ENCODE measurements at regions not wholly inside any gene's neighbourhood (a gene's known extent, or its start where the extent isn't known, plus 50 kb on each side); places are given as distances from the start of the nearest gene placed in this dataset.

DNA sequence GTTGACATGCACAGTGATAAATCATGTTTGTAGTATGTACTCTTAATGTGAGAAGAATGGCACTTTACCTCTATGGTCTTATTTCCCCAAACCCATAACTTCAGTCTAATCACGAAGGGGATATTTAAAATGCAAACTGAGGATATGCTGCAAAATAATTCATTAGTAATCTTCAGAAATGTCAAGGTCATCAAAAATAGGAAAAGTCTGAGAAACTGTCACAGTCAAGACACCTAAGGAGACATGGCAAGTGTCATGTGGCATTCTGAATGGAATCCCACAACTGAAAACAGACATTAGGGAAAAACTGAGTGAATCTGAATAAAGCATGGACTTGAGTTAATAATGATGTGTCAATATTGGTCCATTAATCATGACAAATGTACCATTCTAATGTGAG lies 605.5 kb upstream of the ANKRD30A start:
- TF ChIP-seq, protein P1, sequence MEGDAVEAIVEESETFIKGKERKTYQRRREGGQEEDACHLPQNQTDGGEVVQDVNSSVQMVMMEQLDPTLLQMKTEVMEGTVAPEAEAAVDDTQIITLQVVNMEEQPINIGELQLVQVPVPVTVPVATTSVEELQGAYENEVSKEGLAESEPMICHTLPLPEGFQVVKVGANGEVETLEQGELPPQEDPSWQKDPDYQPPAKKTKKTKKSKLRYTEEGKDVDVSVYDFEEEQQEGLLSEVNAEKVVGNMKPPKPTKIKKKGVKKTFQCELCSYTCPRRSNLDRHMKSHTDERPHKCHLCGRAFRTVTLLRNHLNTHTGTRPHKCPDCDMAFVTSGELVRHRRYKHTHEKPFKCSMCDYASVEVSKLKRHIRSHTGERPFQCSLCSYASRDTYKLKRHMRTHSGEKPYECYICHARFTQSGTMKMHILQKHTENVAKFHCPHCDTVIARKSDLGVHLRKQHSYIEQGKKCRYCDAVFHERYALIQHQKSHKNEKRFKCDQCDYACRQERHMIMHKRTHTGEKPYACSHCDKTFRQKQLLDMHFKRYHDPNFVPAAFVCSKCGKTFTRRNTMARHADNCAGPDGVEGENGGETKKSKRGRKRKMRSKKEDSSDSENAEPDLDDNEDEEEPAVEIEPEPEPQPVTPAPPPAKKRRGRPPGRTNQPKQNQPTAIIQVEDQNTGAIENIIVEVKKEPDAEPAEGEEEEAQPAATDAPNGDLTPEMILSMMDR (conservative IDR thresholded peaks at IDR 0.05; ENCODE audit: low read depth, low read length), result no peak
- no peak overlapping the region for H3K4me3 ChIP-seq (ENCODE audit: low read depth, low read length)
- no peak for DNase-seq (ENCODE audit: low read depth)

DNA sequence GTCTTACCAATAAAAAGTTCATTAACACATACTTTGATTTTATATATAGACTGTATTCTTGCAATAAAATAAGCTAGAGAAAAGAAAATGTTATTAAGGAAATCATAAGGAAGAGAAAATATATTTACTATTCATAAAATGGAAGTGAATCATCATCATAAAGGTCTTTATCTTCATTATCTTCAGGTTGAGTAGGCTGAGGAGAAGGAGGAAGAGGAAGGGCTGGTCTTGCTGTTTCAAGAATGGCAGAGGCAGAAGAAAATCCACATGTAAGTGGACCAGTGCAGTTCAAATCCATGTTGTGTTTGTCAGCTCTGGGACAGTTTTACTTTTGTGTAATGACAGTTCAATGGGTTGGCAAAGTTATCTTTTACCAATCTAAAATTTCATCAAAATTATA lies 609.1 kb upstream of the ANKRD30A start:
- TF ChIP-seq, protein P1 (conservative IDR thresholded peaks at IDR 0.05; ENCODE audit: low read depth, low read length), result no peak
- no peak for DNase-seq (ENCODE audit: low read depth)

DNA sequence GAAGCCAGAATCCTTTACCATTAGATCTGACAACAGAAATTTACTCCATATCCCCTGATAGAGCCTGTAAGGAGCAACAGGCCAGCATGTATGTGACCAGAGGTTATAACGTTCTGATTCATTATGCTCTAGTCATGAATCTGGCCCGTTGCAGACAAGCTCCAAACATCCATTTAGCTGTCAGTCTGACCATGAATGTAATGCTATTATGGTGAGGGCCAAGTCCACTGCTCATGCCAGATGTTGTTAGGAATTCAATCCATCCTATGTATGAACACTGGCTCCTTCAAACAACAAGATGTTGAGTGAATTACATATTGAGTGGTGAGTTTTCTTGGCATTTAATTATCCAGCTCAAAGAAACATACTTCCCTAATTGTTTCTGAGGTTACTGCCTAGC lies 610.1 kb upstream of the ANKRD30A start:
- H3K4me3 ChIP-seq (ENCODE audit: low read depth, low read length), result no peak overlapping the region
- DNase-seq (ENCODE audit: low read depth), result no peak
- TF ChIP-seq, protein P1 (conservative IDR thresholded peaks at IDR 0.05; ENCODE audit: low read depth, low read length), result no peak

More for the DNA sequence above, 609.1 kb upstream of the ANKRD30A start:
- H3K4me3 ChIP-seq (ENCODE audit: low read depth, low read length), result no peak overlapping the region

DNA sequence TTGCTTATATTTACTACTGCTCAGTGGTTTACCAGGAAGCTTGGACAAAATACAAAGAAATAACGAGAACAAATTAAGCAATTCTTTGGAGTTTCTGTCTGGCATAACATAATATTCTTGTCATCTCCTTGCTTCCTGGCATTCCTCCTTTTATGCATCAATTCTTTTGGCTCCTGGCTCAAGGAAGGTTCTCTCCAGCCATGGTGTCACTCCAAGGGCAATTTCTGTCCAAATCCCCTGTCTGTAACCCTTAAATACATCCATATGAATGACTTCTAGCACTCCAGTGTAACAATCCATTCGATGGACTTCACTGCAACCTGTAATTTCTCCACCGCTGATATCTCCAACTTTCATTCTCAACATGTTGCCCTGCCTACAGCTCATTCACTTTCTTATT lies 617.7 kb upstream of the ANKRD30A start:
- no peak overlapping the region for H3K4me3 ChIP-seq (ENCODE audit: low read depth, low read length)
- TF ChIP-seq, protein P1 (conservative IDR thresholded peaks at IDR 0.05; ENCODE audit: low read depth, low read length), result no peak
- no peak for DNase-seq (ENCODE audit: low read depth)

DNA sequence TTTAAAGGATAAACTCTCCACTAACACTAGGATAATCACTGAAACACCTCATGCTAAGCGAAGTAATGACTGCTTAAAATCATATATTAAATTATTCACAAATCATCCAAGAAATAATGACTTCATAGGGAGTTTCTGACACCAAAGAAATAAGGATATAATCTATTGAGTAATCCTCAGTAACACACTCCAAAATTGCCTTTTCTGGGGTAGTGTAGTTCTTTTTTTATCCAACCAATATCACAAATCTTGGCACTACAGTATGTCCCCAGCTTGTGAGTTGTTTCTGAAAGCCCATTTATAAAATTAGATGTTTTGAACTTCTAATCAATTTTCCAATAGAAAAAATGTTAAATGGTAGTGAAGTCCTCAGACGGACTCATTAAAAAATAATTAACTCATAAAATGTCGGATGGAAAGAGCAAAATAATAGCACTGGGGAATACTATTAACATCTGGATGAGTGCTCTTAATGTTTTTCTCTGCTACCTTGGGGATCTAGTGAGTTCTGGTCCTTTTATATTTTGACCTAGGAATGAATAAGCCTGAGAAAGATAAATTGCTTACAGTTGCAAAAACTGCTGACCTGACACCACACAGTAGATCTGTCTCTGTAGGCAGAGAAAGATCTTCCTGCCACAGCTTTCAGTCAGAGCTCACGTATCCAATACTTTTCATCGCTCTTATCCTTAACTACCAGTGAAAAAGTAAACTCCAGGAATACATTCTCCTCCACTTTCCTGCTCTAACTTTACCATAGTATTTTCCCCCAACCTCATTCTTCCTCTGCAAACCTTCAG lies 618.5 kb upstream of the ANKRD30A start:
- DNase-seq (ENCODE audit: low read depth), result no peak
- H3K4me3 ChIP-seq (ENCODE audit: low read depth, low read length), result no peak overlapping the region
- TF ChIP-seq, protein P1 (conservative IDR thresholded peaks at IDR 0.05; ENCODE audit: low read depth, low read length), result no peak

DNA sequence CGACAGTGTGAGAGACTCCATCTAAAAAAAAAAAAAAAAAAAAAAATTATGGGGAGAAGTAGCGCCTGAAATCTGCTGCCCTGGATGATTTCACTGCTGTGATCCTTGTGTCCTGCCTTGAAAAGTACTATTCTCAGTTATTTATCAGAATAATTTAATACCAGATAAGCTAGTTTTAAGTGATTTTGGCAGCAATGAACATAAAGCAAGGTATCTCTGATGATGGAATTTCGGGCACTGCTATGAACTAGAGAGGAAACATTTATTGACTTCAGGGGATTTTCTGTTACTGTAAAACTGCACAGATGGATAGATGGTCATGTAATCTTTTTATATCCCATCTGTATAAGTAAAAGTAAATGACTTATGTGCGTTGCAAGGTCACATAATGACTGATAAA lies 619.1 kb upstream of the ANKRD30A start:
- no peak overlapping the region for H3K4me3 ChIP-seq (ENCODE audit: low read depth, low read length)
- TF ChIP-seq, protein P1 (conservative IDR thresholded peaks at IDR 0.05; ENCODE audit: low read depth, low read length), result no peak
- no peak for DNase-seq (ENCODE audit: low read depth)

DNA sequence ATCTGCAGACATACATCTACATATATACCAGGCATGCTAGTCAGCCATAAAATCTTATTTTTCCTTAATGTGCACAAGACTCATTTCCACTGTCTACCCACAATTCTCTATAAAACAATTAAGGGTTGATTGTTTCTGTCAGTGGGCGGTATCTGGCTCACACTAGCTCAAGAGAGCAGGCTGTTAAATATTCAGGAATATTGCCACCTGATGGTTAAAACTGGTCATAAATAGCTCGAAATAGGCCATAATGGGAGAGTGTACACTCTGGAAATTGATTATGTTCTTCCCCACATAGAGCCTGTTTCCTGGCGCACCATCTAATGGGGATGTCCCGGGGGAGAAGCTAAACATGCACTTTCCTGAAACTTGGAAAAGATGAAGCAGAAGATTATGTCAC lies 620.6 kb upstream of the ANKRD30A start:
- TF ChIP-seq, protein P1 (conservative IDR thresholded peaks at IDR 0.05; ENCODE audit: low read depth, low read length), result peak; percentile 16
- DNase-seq (ENCODE audit: low read depth), result no peak
- H3K4me3 ChIP-seq (ENCODE audit: low read depth, low read length), result no peak overlapping the region
